Cardiac muscle cell (in vitro differentiated cells and primary cell): ENCODE measurements at regions not wholly inside any gene's neighbourhood (a gene's known extent, or its start where the extent isn't known, plus 50 kb on each side); places are given as distances from the start of the nearest gene placed in this dataset.

Experiments used
- DNase-seq, 2 donors: peaks; one replicate each; pipeline versions ENCODE4 v3.0.0 to v3.0.0-alpha.2; 2010 to 2017; ENCODE audit warnings: low read depth in 1 of 2, low spot score in 1 of 2
- H3K27ac ChIP-seq: fragments of 200-600 bp; sonication (generic); 2 replicates; pipeline ENCODE4 v1.5.1; 2016
- H3K27me3 ChIP-seq: fragments of 200-600 bp; sonication (generic); 2 replicates; pipeline ENCODE4 v1.6.0; 2016; ENCODE audit warnings: control low read depth
- H3K36me3 ChIP-seq: fragments of 200-600 bp; sonication (generic); 2 replicates; pipeline ENCODE4 v1.5.1; 2016; ENCODE audit warnings: control low read depth
- H3K4me1 ChIP-seq: fragments of 200-600 bp; sonication (generic); 2 replicates; pipeline ENCODE4 v1.8.1; 2017; ENCODE audit warnings: low read depth, mild to moderate bottlenecking, mixed run types
- H3K4me3 ChIP-seq: fragments of 200-600 bp; sonication (generic); 2 replicates; pipeline ENCODE4 v1.5.1; 2016; ENCODE audit warnings: mild to moderate bottlenecking
- H3K9me3 ChIP-seq: fragments of 200-600 bp; sonication (generic); 2 replicates; pipeline ENCODE4 v1.5.1; 2017; ENCODE audit warnings: low read depth, mild to moderate bottlenecking, control low read depth
- TF ChIP-seq, protein P1 (sequence below): IDR thresholded peaks from 2 replicates; pipeline ENCODE4 v1.5.1; 2012; ENCODE audit warnings: low read depth, mild to moderate bottlenecking, low read length

GRCh38 chr13:79812070-79812850 lies 331.3 kb downstream of the NDFIP2 start:
- Histone ChIP-seq H3K4me1 (peaks cover 10% of the 10 kb centered on the region), H3K27ac (no peak overlapping the region), H3K27me3 (no peaks in the 10 kb centered on the region), H3K36me3 (no peaks in the 10 kb centered on the region), H3K9me3 (no peaks in the 10 kb centered on the region), H3K4me3 (no peak overlapping the region)
- TF ChIP-seq, protein P1, sequence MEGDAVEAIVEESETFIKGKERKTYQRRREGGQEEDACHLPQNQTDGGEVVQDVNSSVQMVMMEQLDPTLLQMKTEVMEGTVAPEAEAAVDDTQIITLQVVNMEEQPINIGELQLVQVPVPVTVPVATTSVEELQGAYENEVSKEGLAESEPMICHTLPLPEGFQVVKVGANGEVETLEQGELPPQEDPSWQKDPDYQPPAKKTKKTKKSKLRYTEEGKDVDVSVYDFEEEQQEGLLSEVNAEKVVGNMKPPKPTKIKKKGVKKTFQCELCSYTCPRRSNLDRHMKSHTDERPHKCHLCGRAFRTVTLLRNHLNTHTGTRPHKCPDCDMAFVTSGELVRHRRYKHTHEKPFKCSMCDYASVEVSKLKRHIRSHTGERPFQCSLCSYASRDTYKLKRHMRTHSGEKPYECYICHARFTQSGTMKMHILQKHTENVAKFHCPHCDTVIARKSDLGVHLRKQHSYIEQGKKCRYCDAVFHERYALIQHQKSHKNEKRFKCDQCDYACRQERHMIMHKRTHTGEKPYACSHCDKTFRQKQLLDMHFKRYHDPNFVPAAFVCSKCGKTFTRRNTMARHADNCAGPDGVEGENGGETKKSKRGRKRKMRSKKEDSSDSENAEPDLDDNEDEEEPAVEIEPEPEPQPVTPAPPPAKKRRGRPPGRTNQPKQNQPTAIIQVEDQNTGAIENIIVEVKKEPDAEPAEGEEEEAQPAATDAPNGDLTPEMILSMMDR = no peak
- no peak for DNase-seq

DNA sequence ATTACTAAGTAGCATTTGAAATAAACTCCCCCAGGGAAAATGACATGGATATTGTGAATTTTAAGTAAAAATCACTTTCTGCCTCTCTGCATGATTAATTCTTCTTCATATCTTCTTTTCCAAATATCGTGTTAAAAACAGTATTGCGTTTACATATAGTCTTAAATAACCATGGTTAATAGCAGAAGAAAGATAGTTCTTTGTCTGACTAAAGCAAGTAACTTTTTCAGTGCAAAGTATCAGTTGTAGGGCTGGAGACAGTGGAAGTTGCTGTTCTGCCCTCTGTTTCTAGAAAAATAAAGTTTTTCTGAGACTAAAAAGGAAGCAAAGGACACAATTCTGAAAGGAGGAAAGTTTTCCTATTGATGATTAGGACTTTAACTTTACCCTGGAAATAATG lies 330.2 kb downstream of the NDFIP2 start:
- H3K9me3 ChIP-seq = no peaks in the 10 kb centered on the region
- no peaks in the 10 kb centered on the region for H3K36me3 ChIP-seq
- no peaks in the 10 kb centered on the region for H3K27me3 ChIP-seq
- no peak for DNase-seq
- peaks cover 10% of the 10 kb centered on the region for H3K4me1 ChIP-seq
- peak overlapping the region; percentile 76 for H3K27ac ChIP-seq
- TF ChIP-seq, protein P1 = no peak
- no peak overlapping the region for H3K4me3 ChIP-seq

- no peaks in the 10 kb centered on the region for H3K9me3 ChIP-seq
- peak; percentile 64 to 68 for DNase-seq
- no peak overlapping the region for H3K4me3 ChIP-seq
- no peaks in the 10 kb centered on the region for H3K27me3 ChIP-seq
- peaks cover 10% of the 10 kb centered on the region for H3K4me1 ChIP-seq
- no peaks in the 10 kb centered on the region for H3K36me3 ChIP-seq
- peak overlapping the region; percentile 76 for H3K27ac ChIP-seq
- TF ChIP-seq, protein P1 = no peak
Observed at GRCh38 chr13:79810669-79811068, 329.7 kb downstream of the NDFIP2 start.

- Histone ChIP-seq H3K27ac (peak overlapping the region; percentile 76), H3K36me3 (no peaks in the 10 kb centered on the region), H3K4me3 (no peak overlapping the region), H3K9me3 (no peaks in the 10 kb centered on the region), H3K27me3 (no peaks in the 10 kb centered on the region), H3K4me1 (peaks cover 10% of the 10 kb centered on the region)
- TF ChIP-seq, protein P1 = no peak
- no peak for DNase-seq
Observed at GRCh38 chr13:79810018-79810417, 329.1 kb downstream of the NDFIP2 start.

DNA sequence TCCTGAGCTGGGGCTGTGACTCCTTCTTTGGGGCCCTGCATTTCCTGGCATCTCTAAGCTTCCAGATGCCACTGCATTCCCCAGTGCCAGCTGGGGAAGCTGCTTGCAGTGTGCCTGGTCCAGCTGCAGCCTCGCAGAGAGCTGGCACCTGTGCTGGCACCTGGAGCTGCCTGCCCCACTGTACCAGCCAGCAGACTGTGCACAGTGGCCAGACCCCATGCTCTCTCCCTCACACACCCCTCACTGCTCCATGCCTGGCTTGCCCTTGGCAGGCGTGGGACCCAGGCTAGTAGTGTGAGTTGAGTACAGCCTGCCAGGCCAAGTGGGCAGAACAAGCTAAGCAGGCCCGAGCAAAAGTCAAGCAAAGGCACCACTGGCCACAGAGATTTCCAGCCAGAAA lies 327.5 kb downstream of the NDFIP2 start:
- H3K36me3 ChIP-seq = no peaks in the 10 kb centered on the region

More for the DNA sequence above, 327.5 kb downstream of the NDFIP2 start:
- TF ChIP-seq, protein P1 = no peak
- no peaks in the 10 kb centered on the region for H3K27me3 ChIP-seq
- peaks cover 14% of the 10 kb centered on the region for H3K4me1 ChIP-seq
- H3K27ac ChIP-seq = no peak overlapping the region
- no peak overlapping the region for H3K4me3 ChIP-seq
- H3K9me3 ChIP-seq = no peaks in the 10 kb centered on the region
- no peak for DNase-seq
